ENCODE measurements at regions not wholly inside any gene's neighbourhood (a gene's known extent, or its start where the extent isn't known, plus 50 kb on each side); places are given as distances from the start of the nearest gene placed in this dataset.

GRCh38 chr9:19510907-19511306, 102.1 kb downstream of the ACER2 start:
- Histone ChIP-seq H3K27ac (ENCODE audit: low read depth, low read length) (no peak overlapping the region), H3K36me3 (ENCODE audit: insufficient read depth, low read length) (no peaks in the 10 kb centered on the region), H3K27me3 (ENCODE audit: insufficient read depth, low read length) (no peaks in the 10 kb centered on the region), H3K4me3 (ENCODE audit: low read length) (no peak overlapping the region), H3K9me3 (ENCODE audit: insufficient read depth, low read depth, low read length) (no peaks in the 10 kb centered on the region), H3K4me1 (ENCODE audit: insufficient read depth, low read length) (no peaks in the 10 kb centered on the region), H3K9ac (ENCODE audit: low read depth, low read length) (no peak overlapping the region)
- 85% methylated on average over 4 of the region's 4 CpGs for WGBS

Data from HUES64 (cell line).